ENCODE measurements at regions not wholly inside any gene's neighbourhood (a gene's known extent, or its start where the extent isn't known, plus 50 kb on each side); places are given as distances from the start of the nearest gene placed in this dataset.

DNA sequence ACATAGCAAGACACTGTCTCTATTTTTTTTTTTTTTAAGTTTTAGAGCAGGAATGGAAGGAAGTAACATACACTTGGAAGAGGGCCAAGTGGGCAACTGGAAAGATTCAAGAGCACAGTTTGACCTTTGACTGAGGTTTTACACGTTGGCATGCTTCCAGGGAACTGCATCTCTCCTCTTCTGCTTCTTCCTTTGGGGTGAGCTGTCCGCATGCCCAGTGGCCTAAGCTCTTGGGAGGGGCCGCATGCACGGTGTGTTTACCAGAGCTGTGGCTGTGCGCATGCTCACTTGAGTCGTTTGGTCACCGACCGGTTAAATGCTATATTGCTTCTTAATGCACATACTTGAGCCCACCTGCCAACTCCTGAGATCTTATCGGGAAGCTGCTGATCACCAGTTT, 727.7 kb downstream of the UQCRFS1 start:
- peaks cover 5% of the 10 kb centered on the region for H3K4me1 Mint-ChIP-seq (ENCODE audit: unreplicated experiment)
- no peaks in the 10 kb centered on the region for H3K9me3 Mint-ChIP-seq (ENCODE audit: unreplicated experiment)
- TF ChIP-seq, protein P1, sequence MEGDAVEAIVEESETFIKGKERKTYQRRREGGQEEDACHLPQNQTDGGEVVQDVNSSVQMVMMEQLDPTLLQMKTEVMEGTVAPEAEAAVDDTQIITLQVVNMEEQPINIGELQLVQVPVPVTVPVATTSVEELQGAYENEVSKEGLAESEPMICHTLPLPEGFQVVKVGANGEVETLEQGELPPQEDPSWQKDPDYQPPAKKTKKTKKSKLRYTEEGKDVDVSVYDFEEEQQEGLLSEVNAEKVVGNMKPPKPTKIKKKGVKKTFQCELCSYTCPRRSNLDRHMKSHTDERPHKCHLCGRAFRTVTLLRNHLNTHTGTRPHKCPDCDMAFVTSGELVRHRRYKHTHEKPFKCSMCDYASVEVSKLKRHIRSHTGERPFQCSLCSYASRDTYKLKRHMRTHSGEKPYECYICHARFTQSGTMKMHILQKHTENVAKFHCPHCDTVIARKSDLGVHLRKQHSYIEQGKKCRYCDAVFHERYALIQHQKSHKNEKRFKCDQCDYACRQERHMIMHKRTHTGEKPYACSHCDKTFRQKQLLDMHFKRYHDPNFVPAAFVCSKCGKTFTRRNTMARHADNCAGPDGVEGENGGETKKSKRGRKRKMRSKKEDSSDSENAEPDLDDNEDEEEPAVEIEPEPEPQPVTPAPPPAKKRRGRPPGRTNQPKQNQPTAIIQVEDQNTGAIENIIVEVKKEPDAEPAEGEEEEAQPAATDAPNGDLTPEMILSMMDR (IDR thresholded peaks at IDR 0.05; ENCODE audit: unreplicated experiment): no peak
- H3K27ac Mint-ChIP-seq (ENCODE audit: unreplicated experiment): no peak overlapping the region
- DNase-seq (ENCODE audit: low spot score): no peak
- no peak overlapping the region for H3K4me3 Mint-ChIP-seq (ENCODE audit: unreplicated experiment)
- no peaks in the 10 kb centered on the region for H3K36me3 Mint-ChIP-seq (ENCODE audit: low read depth, unreplicated experiment)
- peaks cover 5% of the 10 kb centered on the region for H3K27me3 Mint-ChIP-seq (ENCODE audit: unreplicated experiment)

DNA sequence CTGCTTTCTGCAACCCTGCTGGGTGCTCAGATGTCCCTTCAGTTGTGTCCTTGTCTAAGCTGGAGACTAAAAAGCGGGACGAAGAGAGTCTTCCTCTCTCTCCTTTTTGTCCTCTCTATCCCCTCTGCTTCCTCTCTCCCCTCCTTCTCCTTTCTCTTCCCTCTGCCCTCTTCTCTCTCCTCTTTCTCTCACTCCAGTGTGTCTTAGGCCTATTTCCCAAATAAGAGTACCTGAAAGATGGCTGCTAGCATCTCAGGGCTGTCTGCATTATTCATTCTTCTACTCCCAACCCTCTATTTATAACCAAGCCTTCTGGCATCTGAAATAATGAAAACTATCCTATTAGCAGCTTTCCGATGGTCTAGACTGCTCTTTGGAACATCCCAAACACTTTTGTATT, 729.8 kb downstream of the UQCRFS1 start:
- Mint-ChIP-seq H3K9me3 (ENCODE audit: unreplicated experiment) (no peaks in the 10 kb centered on the region), H3K4me3 (ENCODE audit: unreplicated experiment) (no peak overlapping the region), H3K27ac (ENCODE audit: unreplicated experiment) (no peak overlapping the region), H3K27me3 (ENCODE audit: unreplicated experiment) (peaks cover 5% of the 10 kb centered on the region), H3K36me3 (ENCODE audit: low read depth, unreplicated experiment) (no peaks in the 10 kb centered on the region), H3K4me1 (ENCODE audit: unreplicated experiment) (peaks cover 5% of the 10 kb centered on the region)
- DNase-seq (ENCODE audit: low spot score): no peak
- TF ChIP-seq, protein P1 (IDR thresholded peaks at IDR 0.05; ENCODE audit: unreplicated experiment): no peak

DNA sequence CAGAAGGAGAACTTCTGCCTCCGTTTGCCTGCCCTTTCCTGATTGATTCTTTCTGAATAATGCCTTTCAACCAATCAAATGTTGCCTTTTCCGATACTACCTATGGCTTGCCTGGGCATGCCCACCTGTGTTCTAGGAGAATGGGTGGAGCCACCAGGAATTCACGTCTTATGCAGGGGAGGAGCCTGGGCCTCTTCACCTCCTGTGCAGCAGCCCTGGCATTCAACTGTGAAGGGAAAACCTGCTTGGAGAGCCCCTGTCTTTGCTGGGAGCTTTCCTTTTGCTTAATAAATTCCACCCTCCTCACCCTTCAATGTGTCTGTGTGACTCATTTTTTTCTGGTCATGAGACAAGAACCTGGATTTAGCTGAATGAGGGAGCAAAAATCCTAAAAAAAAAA, 730.7 kb downstream of the UQCRFS1 start:
- no peaks in the 10 kb centered on the region for H3K4me1 Mint-ChIP-seq (ENCODE audit: unreplicated experiment)
- TF ChIP-seq, protein P1 (IDR thresholded peaks at IDR 0.05; ENCODE audit: unreplicated experiment): no peak
- no peak for DNase-seq (ENCODE audit: low spot score)
- peaks cover 2% of the 10 kb centered on the region for H3K27me3 Mint-ChIP-seq (ENCODE audit: unreplicated experiment)
- no peak overlapping the region for H3K27ac Mint-ChIP-seq (ENCODE audit: unreplicated experiment)
- no peak overlapping the region for H3K4me3 Mint-ChIP-seq (ENCODE audit: unreplicated experiment)
- no peaks in the 10 kb centered on the region for H3K36me3 Mint-ChIP-seq (ENCODE audit: low read depth, unreplicated experiment)
- no peaks in the 10 kb centered on the region for H3K9me3 Mint-ChIP-seq (ENCODE audit: unreplicated experiment)

DNA sequence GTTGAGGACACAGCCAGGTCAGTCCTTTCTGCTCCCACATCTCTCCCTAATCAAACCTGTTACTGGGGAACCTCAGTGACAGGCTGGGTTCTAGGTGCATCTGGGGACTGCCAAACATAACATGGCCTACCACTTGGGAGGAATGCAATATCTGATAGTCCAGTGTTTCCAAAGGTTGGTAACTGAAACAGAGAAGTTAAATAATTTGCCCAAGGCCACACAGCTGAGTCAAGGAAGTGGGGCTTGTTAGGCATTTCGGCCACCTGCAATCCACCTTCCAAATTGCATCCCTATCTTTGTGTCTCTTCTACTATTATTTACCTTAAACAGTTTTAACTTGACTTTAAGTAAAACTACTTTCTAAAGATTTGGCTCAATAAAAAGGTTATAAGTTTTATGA, 731.3 kb downstream of the UQCRFS1 start:
- Mint-ChIP-seq H3K9me3 (ENCODE audit: unreplicated experiment) (no peaks in the 10 kb centered on the region), H3K27me3 (ENCODE audit: unreplicated experiment) (peaks cover 2% of the 10 kb centered on the region), H3K4me3 (ENCODE audit: unreplicated experiment) (no peak overlapping the region), H3K27ac (ENCODE audit: unreplicated experiment) (no peak overlapping the region), H3K36me3 (ENCODE audit: low read depth, unreplicated experiment) (no peaks in the 10 kb centered on the region), H3K4me1 (ENCODE audit: unreplicated experiment) (no peaks in the 10 kb centered on the region)
- DNase-seq (ENCODE audit: low spot score): no peak
- TF ChIP-seq, protein P1 (IDR thresholded peaks at IDR 0.05; ENCODE audit: unreplicated experiment): no peak

DNA sequence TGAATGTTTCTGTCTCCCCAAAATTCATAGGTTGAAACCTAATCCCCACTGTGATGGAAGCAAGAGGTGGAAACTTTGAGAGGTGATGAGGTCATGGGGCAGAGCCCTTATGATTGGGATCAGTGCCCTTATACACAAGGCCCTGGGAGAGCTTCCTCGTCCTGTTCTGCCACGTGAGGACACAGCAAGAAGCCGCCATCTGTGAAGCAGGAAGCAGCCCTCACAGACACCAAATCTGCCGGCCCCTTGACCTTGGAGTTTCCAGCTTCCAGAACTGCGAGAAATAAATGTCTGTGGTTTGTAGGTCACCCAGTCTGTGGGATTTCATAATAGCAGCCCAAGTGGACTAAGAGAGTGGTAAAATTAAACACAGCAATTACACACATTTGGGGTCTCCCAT, 737.4 kb downstream of the UQCRFS1 start:
- no peaks in the 10 kb centered on the region for H3K36me3 Mint-ChIP-seq (ENCODE audit: low read depth, unreplicated experiment)
- TF ChIP-seq, protein P1 (IDR thresholded peaks at IDR 0.05; ENCODE audit: unreplicated experiment): no peak

More for the DNA sequence above, 737.4 kb downstream of the UQCRFS1 start:
- Mint-ChIP-seq H3K4me1 (ENCODE audit: unreplicated experiment) (no peaks in the 10 kb centered on the region), H3K27ac (ENCODE audit: unreplicated experiment) (no peak overlapping the region), H3K9me3 (ENCODE audit: unreplicated experiment) (no peaks in the 10 kb centered on the region), H3K27me3 (ENCODE audit: unreplicated experiment) (peaks cover 1% of the 10 kb centered on the region), H3K4me3 (ENCODE audit: unreplicated experiment) (no peak overlapping the region)
- no peak for DNase-seq (ENCODE audit: low spot score)
